ENCODE measurements at regions not wholly inside any gene's neighbourhood (a gene's known extent, or its start where the extent isn't known, plus 50 kb on each side); places are given as distances from the start of the nearest gene placed in this dataset.

- no peak for DNase-seq (ENCODE audit: low read depth in 2 of 2)
These were observed 259.9 kb downstream of the ADGRG6 start for GRCh38 chr6:142561511-142562265.

GRCh38 chr6:142562865-142563264, 261.1 kb downstream of the ADGRG6 start:
- DNase-seq (ENCODE audit: low read depth in 2 of 2): no peak

- peak in 1 of 2 donors; percentile 21 for DNase-seq (ENCODE audit: low read depth in 2 of 2)
These were observed 265.0 kb downstream of the ADGRG6 start for GRCh38 chr6:142566628-142567396.

GRCh38 chr6:142567461-142567860, 265.7 kb downstream of the ADGRG6 start:
- DNase-seq (ENCODE audit: low read depth in 2 of 2): no peak

GRCh38 chr6:142568857-142569597, 267.2 kb downstream of the ADGRG6 start:
- no peak for DNase-seq (ENCODE audit: low read depth in 2 of 2)

GRCh38 chr6:142569676-142570075, 267.9 kb downstream of the ADGRG6 start:
- no peak for DNase-seq (ENCODE audit: low read depth in 2 of 2)

- DNase-seq (ENCODE audit: low read depth in 2 of 2): no peak
These were observed 268.4 kb downstream of the ADGRG6 start for GRCh38 chr6:142570221-142570671.

GRCh38 chr6:142592876-142593275, 291.1 kb downstream of the ADGRG6 start:
- no peak for DNase-seq (ENCODE audit: low read depth in 2 of 2)

- no peak for DNase-seq (ENCODE audit: low read depth in 2 of 2)
These were observed 296.0 kb downstream of the ADGRG6 start for GRCh38 chr6:142597836-142598235.

GRCh38 chr6:142601427-142601826, 299.6 kb downstream of the ADGRG6 start:
- no peak for DNase-seq (ENCODE audit: low read depth in 2 of 2)

- DNase-seq (ENCODE audit: low read depth in 2 of 2): no peak
These were observed 301.2 kb downstream of the ADGRG6 start for GRCh38 chr6:142602972-142603371.

GRCh38 chr6:142605922-142606485, 304.2 kb downstream of the ADGRG6 start:
- no peak for DNase-seq (ENCODE audit: low read depth in 2 of 2)

- no peak for DNase-seq (ENCODE audit: low read depth in 2 of 2)
These were observed 311.1 kb downstream of the ADGRG6 start for GRCh38 chr6:142612956-142613355.

GRCh38 chr6:142613981-142614380, 312.2 kb downstream of the ADGRG6 start:
- DNase-seq (ENCODE audit: low read depth in 2 of 2): no peak

- no peak for DNase-seq (ENCODE audit: low read depth in 2 of 2)
These were observed 315.4 kb downstream of the ADGRG6 start for GRCh38 chr6:142617158-142617557.

GRCh38 chr6:142621822-142622221, 320.0 kb downstream of the ADGRG6 start:
- DNase-seq (ENCODE audit: low read depth in 2 of 2): no peak

GRCh38 chr6:142624978-142625715, 319.8 kb downstream of the HIVEP2 start:
- no peak for DNase-seq (ENCODE audit: low read depth in 2 of 2)

GRCh38 chr6:142627474-142627873, 317.5 kb downstream of the HIVEP2 start:
- DNase-seq (ENCODE audit: low read depth in 2 of 2): no peak

GRCh38 chr6:142631517-142632385, 313.2 kb downstream of the HIVEP2 start:
- no peak for DNase-seq (ENCODE audit: low read depth in 2 of 2)

GRCh38 chr6:142633317-142633716, 311.7 kb downstream of the HIVEP2 start:
- no peak for DNase-seq (ENCODE audit: low read depth in 2 of 2)

All from stimulated activated CD8-positive, alpha-beta memory T cell treated with anti-CD3 and anti-CD28 coated beads, Interleukin-2, amount 100 ng/mL, for 1 hour (primary cell).